Stimulated activated effector memory CD8-positive, alpha-beta T cell treated with anti-CD3 and anti-CD28 coated beads, Interleukin-12 subunit alpha, Interleukin-12 subunit beta, amount 100 ng/mL, for 72 hours (primary cell): ENCODE measurements at regions not wholly inside any gene's neighbourhood (a gene's known extent, or its start where the extent isn't known, plus 50 kb on each side); places are given as distances from the start of the nearest gene placed in this dataset.
"Not testable (repeated sequence)": the region's sequence is repeated elsewhere in the genome, so short reads cannot be mapped to it uniquely, and the experiment has no call there.

Experiments
- ATAC-seq: fragments of 150-1000 bp; cut with Tn5 transposase; 2 replicates; pipeline ENCODE4 v1.10.0; 2021
- DNase-seq, 2 donors: peaks; one replicate each; pipeline ENCODE4 v3.0.0; 2021 to 2022; ENCODE audit warnings: low spot score in 2 of 2
- H3K27ac Mint-ChIP-seq: one replicate; pipeline ENCODE4 v1.8.0; 2022; ENCODE audit warnings: mild to moderate bottlenecking, mixed read lengths
- H3K36me3 Mint-ChIP-seq: one replicate; pipeline ENCODE4 v1.8.0; 2022; ENCODE audit warnings: mild to moderate bottlenecking, mixed read lengths
- H3K4me1 Mint-ChIP-seq: one replicate; pipeline ENCODE4 v1.8.0; 2022; ENCODE audit warnings: mixed read lengths
- H3K4me3 Mint-ChIP-seq: one replicate; pipeline ENCODE4 v1.8.0; 2022; ENCODE audit warnings: mild to moderate bottlenecking, mixed read lengths
- H3K9me3 Mint-ChIP-seq: one replicate; pipeline ENCODE4 v1.8.0; 2022; ENCODE audit warnings: mixed read lengths

DNA sequence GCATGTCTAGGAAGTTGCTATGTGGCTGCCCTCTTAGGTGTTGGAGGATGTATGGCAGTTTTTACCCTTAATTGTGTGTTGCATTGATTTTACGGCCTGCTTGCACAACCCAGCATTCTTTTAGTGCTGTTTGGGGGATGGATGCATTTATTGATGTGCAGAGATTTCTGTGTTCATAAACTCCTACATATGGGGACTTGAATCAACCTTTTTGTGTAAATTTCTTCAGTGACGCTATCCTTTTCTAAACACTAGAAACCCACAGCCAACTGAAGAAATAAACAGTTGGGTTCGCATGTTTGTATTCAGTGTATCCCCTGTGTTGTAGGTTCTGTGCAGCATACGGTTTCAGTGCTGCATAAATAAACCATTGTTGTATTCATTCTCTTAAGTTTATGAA, 263.7 kb downstream of the RASEF start:
- DNase-seq = no peak
- no peak overlapping the region for H3K27ac Mint-ChIP-seq
- no peaks in the 10 kb centered on the region for H3K4me1 Mint-ChIP-seq

GRCh38 chr9:82805027-82805426, 257.9 kb downstream of the RASEF start:
- no peak for DNase-seq
- Mint-ChIP-seq H3K4me1 (no peaks in the 10 kb centered on the region), H3K36me3 (no peaks in the 10 kb centered on the region), H3K9me3 (peaks cover 5% of the 10 kb centered on the region), H3K4me3 (no peak overlapping the region), H3K27ac (no peak overlapping the region)
- no peak for ATAC-seq

More for the DNA sequence above, 263.7 kb downstream of the RASEF start:
- ATAC-seq = no peak
- Mint-ChIP-seq H3K36me3 (no peaks in the 10 kb centered on the region), H3K9me3 (peaks cover 7% of the 10 kb centered on the region), H3K4me3 (no peak overlapping the region)

GRCh38 chr9:82808478-82808877, 254.5 kb downstream of the RASEF start:
- no peak for DNase-seq
- Mint-ChIP-seq H3K4me3 (no peak overlapping the region), H3K36me3 (no peaks in the 10 kb centered on the region), H3K4me1 (no peaks in the 10 kb centered on the region), H3K27ac (no peak overlapping the region), H3K9me3 (peaks cover 7% of the 10 kb centered on the region)
- no peak for ATAC-seq

- no peaks in the 10 kb centered on the region for H3K4me1 Mint-ChIP-seq
- peaks cover 2% of the 10 kb centered on the region for H3K9me3 Mint-ChIP-seq
- H3K4me3 Mint-ChIP-seq = no peak overlapping the region
- no peak overlapping the region for H3K27ac Mint-ChIP-seq
- ATAC-seq (no peak), DNase-seq (no peak)
- H3K36me3 Mint-ChIP-seq = no peaks in the 10 kb centered on the region
These were observed 252.0 kb downstream of the RASEF start for GRCh38 chr9:82810915-82811314.

DNA sequence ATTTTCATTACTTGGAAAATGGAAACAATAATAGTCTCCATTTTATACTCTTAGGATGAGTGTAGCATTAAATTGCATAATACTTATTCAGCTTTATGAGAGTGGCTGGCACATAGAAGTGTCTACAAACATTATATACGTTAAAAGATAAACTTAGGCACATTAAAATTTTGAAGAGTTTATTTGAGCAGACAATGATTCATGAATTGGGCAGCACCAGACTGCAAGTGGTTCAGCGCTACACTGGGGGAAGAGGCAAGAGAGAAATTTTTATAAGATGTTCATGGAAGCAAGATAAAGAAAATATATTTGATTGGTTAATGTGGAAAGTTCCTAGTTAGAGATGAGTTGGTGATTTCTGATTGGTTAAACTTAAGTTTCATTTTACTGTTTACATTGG, 243.7 kb downstream of the RASEF start:
- DNase-seq (no peak), ATAC-seq (no peak)
- Mint-ChIP-seq H3K36me3 (no peaks in the 10 kb centered on the region), H3K27ac (no peak overlapping the region), H3K4me3 (no peak overlapping the region), H3K9me3 (peaks cover 6% of the 10 kb centered on the region), H3K4me1 (no peaks in the 10 kb centered on the region)

DNA sequence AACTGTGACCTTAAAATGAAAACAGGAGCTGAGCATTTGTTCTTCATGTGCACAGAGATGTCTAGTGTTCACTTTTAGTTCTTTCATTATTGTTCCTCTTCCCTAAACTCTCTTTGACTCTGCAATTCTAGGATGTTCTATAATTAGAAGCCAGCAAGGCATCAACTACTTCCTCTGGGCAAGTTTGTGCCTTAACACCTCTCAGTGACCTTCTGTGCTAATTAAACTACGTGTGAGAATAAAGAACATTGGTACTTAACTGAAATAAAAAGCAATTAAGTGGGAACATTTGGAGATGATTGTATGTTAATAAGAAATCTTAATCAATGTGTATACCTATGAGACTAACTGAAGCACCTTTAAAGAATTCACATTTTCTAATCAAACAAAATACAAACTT, 242.8 kb downstream of the RASEF start:
- DNase-seq (no peak), ATAC-seq (no peak)
- Mint-ChIP-seq H3K9me3 (peaks cover 6% of the 10 kb centered on the region), H3K36me3 (no peaks in the 10 kb centered on the region), H3K27ac (no peak overlapping the region), H3K4me1 (no peaks in the 10 kb centered on the region), H3K4me3 (no peak overlapping the region)

- no peak for ATAC-seq
- no peaks in the 10 kb centered on the region for H3K4me1 Mint-ChIP-seq
- H3K27ac Mint-ChIP-seq = no peak overlapping the region
These were observed 233.1 kb downstream of the RASEF start for GRCh38 chr9:82829818-82830217.

DNA sequence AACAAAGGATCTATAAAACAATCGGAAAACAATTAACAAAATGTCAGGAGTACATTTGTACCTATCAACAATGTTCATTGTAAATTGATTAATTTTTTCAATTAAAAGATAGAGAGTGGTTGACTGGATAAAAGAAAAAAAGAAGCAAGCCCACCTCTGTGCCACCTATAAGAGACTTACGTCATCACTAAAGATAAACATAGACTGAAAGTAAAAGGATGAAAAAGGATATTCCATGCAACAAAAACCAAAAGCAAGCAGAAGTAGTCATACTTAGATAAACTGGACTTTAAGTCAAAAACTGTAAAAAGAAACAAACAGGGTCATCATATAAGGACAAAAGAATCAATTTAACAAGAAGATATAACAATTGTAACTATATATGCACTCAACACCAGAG, 197.4 kb downstream of the RASEF start:
- Mint-ChIP-seq H3K4me3 (no peak overlapping the region), H3K36me3 (no peaks in the 10 kb centered on the region), H3K9me3 (peaks cover 6% of the 10 kb centered on the region), H3K4me1 (no peaks in the 10 kb centered on the region), H3K27ac (no peak overlapping the region)
- DNase-seq = no peak
- ATAC-seq = no peak

More at GRCh38 chr9:82829818-82830217, 233.1 kb downstream of the RASEF start:
- Mint-ChIP-seq H3K36me3 (no peaks in the 10 kb centered on the region), H3K9me3 (peaks cover 12% of the 10 kb centered on the region), H3K4me3 (no peak overlapping the region)
- DNase-seq = no peak

GRCh38 chr9:82880336-82881050, 182.4 kb downstream of the RASEF start:
- ATAC-seq (no peak), DNase-seq (no peak)
- H3K4me1 Mint-ChIP-seq = no peaks in the 10 kb centered on the region
- H3K27ac Mint-ChIP-seq = no peak overlapping the region
- H3K9me3 Mint-ChIP-seq = peaks cover 12% of the 10 kb centered on the region
- no peaks in the 10 kb centered on the region for H3K36me3 Mint-ChIP-seq
- no peak overlapping the region for H3K4me3 Mint-ChIP-seq

DNA sequence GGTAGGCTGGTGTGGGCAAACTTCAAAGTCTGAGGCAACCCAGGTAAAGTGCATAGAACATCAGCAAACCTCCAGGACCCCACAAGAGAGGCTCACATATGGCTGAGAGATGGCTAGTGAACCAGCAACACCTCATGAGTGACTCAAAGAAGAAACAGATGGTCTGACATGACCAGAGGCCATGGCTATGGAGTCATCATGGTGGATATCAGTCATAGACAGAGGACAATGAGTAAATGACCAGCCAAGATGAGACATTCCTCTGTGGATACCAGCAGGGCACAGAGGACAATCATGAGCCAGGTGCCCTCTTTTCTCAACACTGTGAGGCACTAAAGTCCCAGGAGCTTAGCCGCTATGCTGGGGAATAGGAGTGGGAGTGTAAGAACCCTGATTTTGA, 180.8 kb downstream of the RASEF start:
- H3K4me1 Mint-ChIP-seq = no peaks in the 10 kb centered on the region
- no peak overlapping the region for H3K4me3 Mint-ChIP-seq
- H3K27ac Mint-ChIP-seq = no peak overlapping the region
- H3K9me3 Mint-ChIP-seq = peaks cover 15% of the 10 kb centered on the region
- no peaks in the 10 kb centered on the region for H3K36me3 Mint-ChIP-seq
- ATAC-seq (no peak), DNase-seq (no peak)

GRCh38 chr9:82882748-82883147, 180.2 kb downstream of the RASEF start:
- DNase-seq (no peak), ATAC-seq (no peak)
- H3K4me3 Mint-ChIP-seq = no peak overlapping the region
- H3K9me3 Mint-ChIP-seq = peaks cover 15% of the 10 kb centered on the region
- no peaks in the 10 kb centered on the region for H3K36me3 Mint-ChIP-seq
- no peak overlapping the region for H3K27ac Mint-ChIP-seq
- H3K4me1 Mint-ChIP-seq = no peaks in the 10 kb centered on the region

DNA sequence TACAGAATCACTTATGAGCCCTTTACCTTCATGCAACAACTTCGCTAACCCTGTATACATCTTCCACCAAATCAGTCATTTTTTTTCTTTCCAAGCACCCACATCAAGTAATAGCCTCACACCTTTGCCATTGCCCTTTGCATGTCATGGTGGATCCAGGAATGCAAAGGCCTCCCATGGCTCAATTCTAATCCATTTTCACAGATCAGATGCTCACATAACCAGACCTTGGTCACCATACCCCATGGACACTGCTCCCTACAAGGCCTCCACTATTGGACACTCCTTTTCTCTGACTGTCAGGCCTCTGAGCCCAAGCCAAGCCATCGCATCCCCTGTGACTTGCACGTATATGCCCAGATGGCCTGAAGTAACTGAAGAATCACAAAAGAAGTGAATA, 179.5 kb downstream of the RASEF start:
- no peaks in the 10 kb centered on the region for H3K4me1 Mint-ChIP-seq
- no peak for DNase-seq
- no peak overlapping the region for H3K27ac Mint-ChIP-seq
- no peak for ATAC-seq
- peaks cover 15% of the 10 kb centered on the region for H3K9me3 Mint-ChIP-seq
- H3K36me3 Mint-ChIP-seq = no peaks in the 10 kb centered on the region
- H3K4me3 Mint-ChIP-seq = no peak overlapping the region

- not testable (repeated sequence) for H3K27ac Mint-ChIP-seq, H3K4me3 Mint-ChIP-seq, H3K36me3 Mint-ChIP-seq, ATAC-seq, DNase-seq, H3K4me1 Mint-ChIP-seq
- peaks cover 15% of the 10 kb centered on the region for H3K9me3 Mint-ChIP-seq
These were observed 179.0 kb downstream of the RASEF start for GRCh38 chr9:82883974-82884373.

DNA sequence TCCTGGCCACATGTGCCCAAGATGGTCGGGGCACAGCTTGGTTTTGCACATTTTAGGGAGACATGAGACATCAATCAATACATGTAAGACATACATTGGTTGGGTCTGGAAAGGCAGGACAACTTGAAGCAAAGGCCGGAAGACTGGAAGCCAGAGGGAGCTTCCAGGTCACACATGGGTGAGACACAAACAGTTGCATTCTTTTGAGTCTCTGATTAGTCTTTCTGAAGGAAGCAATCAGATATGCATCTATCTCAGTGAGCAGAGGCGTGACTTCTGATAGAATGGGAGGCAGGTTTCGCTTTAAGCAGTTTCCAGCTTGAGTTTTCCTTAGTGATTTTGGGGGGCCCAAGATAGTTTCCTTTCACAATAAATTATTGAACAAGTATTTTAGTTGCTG, 172.5 kb downstream of the RASEF start:
- ATAC-seq = no peak
- no peaks in the 10 kb centered on the region for H3K4me1 Mint-ChIP-seq
- no peaks in the 10 kb centered on the region for H3K36me3 Mint-ChIP-seq
- DNase-seq = no peak
- peaks cover 4% of the 10 kb centered on the region for H3K9me3 Mint-ChIP-seq
- H3K27ac Mint-ChIP-seq = no peak overlapping the region
- H3K4me3 Mint-ChIP-seq = no peak overlapping the region

DNA sequence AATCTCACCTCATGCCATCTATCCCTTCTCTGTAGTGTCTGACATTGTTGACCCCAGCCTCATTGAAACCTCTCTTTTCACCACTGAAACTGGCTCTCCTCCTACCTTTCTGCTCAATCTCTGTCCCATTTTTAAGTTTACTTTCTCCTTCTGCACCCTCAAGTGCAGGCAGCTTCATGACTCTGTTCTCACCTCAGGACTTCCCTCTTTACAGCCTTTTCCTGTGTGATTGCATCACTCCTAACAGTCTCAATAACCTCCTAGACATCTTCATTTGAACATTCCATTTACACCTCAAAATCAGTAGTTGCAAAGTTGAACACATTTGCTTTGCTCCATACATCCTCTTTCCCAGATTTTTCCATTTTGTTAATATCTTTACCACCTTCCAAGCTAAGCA, 172.1 kb downstream of the RASEF start:
- DNase-seq (no peak), ATAC-seq (no peak)
- Mint-ChIP-seq H3K9me3 (peaks cover 3% of the 10 kb centered on the region), H3K4me1 (no peaks in the 10 kb centered on the region), H3K36me3 (no peaks in the 10 kb centered on the region), H3K27ac (no peak overlapping the region), H3K4me3 (no peak overlapping the region)

DNA sequence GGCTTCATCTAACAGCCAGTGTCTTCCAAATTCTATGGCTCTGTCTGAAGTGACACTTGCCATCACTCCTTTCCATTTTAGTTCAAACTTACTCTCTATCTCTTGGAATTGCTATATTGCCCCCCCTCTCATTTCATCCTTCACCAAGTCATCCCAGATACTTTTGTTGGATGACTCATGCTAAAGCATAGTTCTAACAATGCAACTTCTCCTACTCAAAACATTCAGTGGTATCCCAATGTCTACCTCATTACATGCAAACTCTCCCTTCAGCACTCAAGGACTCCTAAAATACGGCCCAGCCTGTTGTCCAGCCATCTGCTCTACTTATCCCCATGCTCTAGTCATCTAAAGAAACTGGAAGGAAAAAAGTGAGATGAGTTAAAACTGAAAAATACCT, 171.6 kb downstream of the RASEF start:
- Mint-ChIP-seq H3K9me3 (peaks cover 2% of the 10 kb centered on the region), H3K4me3 (no peak overlapping the region), H3K27ac (no peak overlapping the region), H3K36me3 (no peaks in the 10 kb centered on the region), H3K4me1 (no peaks in the 10 kb centered on the region)
- ATAC-seq (no peak), DNase-seq (no peak)

GRCh38 chr9:82893549-82893948, 169.4 kb downstream of the RASEF start:
- Mint-ChIP-seq H3K36me3 (no peaks in the 10 kb centered on the region), H3K27ac (no peak overlapping the region), H3K4me1 (no peaks in the 10 kb centered on the region), H3K9me3 (peaks cover 6% of the 10 kb centered on the region), H3K4me3 (no peak overlapping the region)
- DNase-seq (no peak), ATAC-seq (no peak)
